PC-9 (cell line): ENCODE measurements at regions not wholly inside any gene's neighbourhood (a gene's known extent, or its start where the extent isn't known, plus 50 kb on each side); places are given as distances from the start of the nearest gene placed in this dataset.

Experiments used
- CTCF ChIP-seq: fragments of 200-600 bp; sonication (generic); conservative IDR thresholded peaks from 2 replicates; pipeline ENCODE4 v1.6.1; 2017; ENCODE audit warnings: mixed run types, antibody characterized with exemption, mild to moderate bottlenecking, moderate library complexity
- EZH2 ChIP-seq: fragments of 200-600 bp; sonication (generic); IDR thresholded peaks from 2 replicates; pipeline ENCODE4 v1.8.0; 2017; ENCODE audit warnings: antibody characterized with exemption, low read depth

- TF ChIP-seq CTCF = no peak
- no peak for TF ChIP-seq EZH2
These were observed 253.5 kb downstream of the GJA1 start for GRCh38 chr6:121688974-121689373.
